HepG2 (cell line): ENCODE measurements at regions not wholly inside any gene's neighbourhood (a gene's known extent, or its start where the extent isn't known, plus 50 kb on each side); places are given as distances from the start of the nearest gene placed in this dataset.

Experiments used
- ATAC-seq: fragments of 200-7000 bp; cut with Tn5 transposase; 3 replicates; pipeline ENCODE4 v1.9.1; 2020; ENCODE audit warnings: mild to moderate bottlenecking, moderate library complexity
- BruUV-seq: library from RNA; stranded (reverse); fragments of 400-500 nt; replicated peaks from 2 replicates; lab custom pipeline; 2021; lab: Mats Ljungman, UMichigan
- CTCF ChIA-PET: fragments of 300-600 bp; formaldehyde crosslinking; extraction: SDS; loops from one replicate; lab custom pipeline; 2021; ENCODE audit warnings: low total read pairs, inconsistent platforms, low intra/inter-chr PET ratio; lab: Yijun Ruan, JAX
- POLR2A ChIA-PET: fragments of 350-600 bp; sonication (Branson Sonifier 250); formaldehyde crosslinking; loops from one replicate; lab custom pipeline; 2020; ENCODE audit warnings: antibody characterized with exemption, inconsistent platforms; lab: Yijun Ruan, JAX
- DNase-seq: peaks from one replicate; pipeline ENCODE4 v3.0.0-alpha.2; 2015; ENCODE audit warnings: low spot score
- FAIRE-seq: peaks from 3 replicates; lab custom pipeline; 2011; peaks lifted over from hg19 to GRCh38; lab: Jason Lieb, UNC
- H2AFZ ChIP-seq: one replicate; pipeline ENCODE4 v1.6.1; 2011; ENCODE audit warnings: low read length, inconsistent platforms
- H3K27ac ChIP-seq: fragments of 300-600 bp; 3 replicates; pipeline ENCODE4 v1.8.0; 2011; ENCODE audit warnings: mixed run types, mild to moderate bottlenecking, mixed read lengths, low read length, inconsistent platforms; ENCODE audit not compliant: insufficient read depth; ENCODE audit errors: extremely low read length
- H3K27me3 ChIP-seq, 2 experiments: fragments of 200-600 bp in 1 of 2; 2 replicates in 1 of 2; 3 replicates in 1 of 2; pipeline versions ENCODE4 v1.6.0 to v1.8.0; 2011; ENCODE audit warnings: low read length in 2 of 2, mild to moderate bottlenecking in 2 of 2, moderate library complexity in 2 of 2, inconsistent platforms in 1 of 2; ENCODE audit not compliant: insufficient read depth in 2 of 2, control insufficient read depth in 1 of 2
- H3K36me3 ChIP-seq, 2 experiments: fragments of 200-600 bp in 1 of 2; replicated peaks in 1 of 2; 2 replicates in 1 of 2; 3 replicates in 1 of 2; pipeline versions ENCODE4 v1.5.1 to v1.8.0; 2011; ENCODE audit warnings: low read length in 2 of 2, inconsistent platforms in 1 of 2; ENCODE audit not compliant: insufficient read depth in 2 of 2, control insufficient read depth in 1 of 2
- H3K4me1 ChIP-seq: 2 replicates; pipeline ENCODE4 v1.5.1; 2012; ENCODE audit warnings: low read length, inconsistent platforms; ENCODE audit not compliant: insufficient read depth
- H3K4me2 ChIP-seq: 2 replicates; pipeline ENCODE4 v1.6.0; 2011; ENCODE audit warnings: low read depth, low read length, inconsistent platforms
- H3K4me3 ChIP-seq, 3 experiments: fragments of 200-600 bp in 1 of 3; sonication (generic), shearing (Covaris generic) in 1 of 3; replicated peaks in 1 of 3; 2 replicates each; pipeline ENCODE4 v1.5.1; 2011 to 2016; ENCODE audit warnings: low read length in 3 of 3, inconsistent platforms in 2 of 3, low read depth in 2 of 3, mild to moderate bottlenecking in 2 of 3, control low read depth in 1 of 3, mixed read lengths in 1 of 3; ENCODE audit not compliant: insufficient read depth in 1 of 3
- H3K79me2 ChIP-seq: one replicate; pipeline ENCODE4 v1.6.1; 2011; ENCODE audit warnings: low read length, inconsistent platforms; ENCODE audit not compliant: insufficient read depth
- H3K9ac ChIP-seq: 2 replicates; pipeline ENCODE4 v1.6.0; 2011; ENCODE audit warnings: mild to moderate bottlenecking, low read depth, low read length, inconsistent platforms; ENCODE audit not compliant: insufficient read depth
- H3K9me3 ChIP-seq: 2 replicates; pipeline ENCODE4 v1.5.1; 2012; ENCODE audit warnings: mild to moderate bottlenecking, low read length
- H4K20me1 ChIP-seq: 2 replicates; pipeline ENCODE4 v1.6.0; 2011; ENCODE audit warnings: inconsistent platforms, mild to moderate bottlenecking, low read length, moderate library complexity; ENCODE audit not compliant: insufficient read depth
- CEBPB ChIP-seq: IDR thresholded peaks from 2 replicates; pipeline ENCODE4 v1.6.1; 2011; ENCODE audit warnings: low read depth, low read length, improper control_type of control experiment, borderline replicate concordance
- ETS1 ChIP-seq: sonication (generic); formaldehyde crosslinking; IDR thresholded peaks from 2 replicates; pipeline ENCODE4 v1.4.0; 2020; ENCODE audit warnings: missing genetic modification reagents
- SMYD3 ChIP-seq: sonication (generic); formaldehyde crosslinking; IDR thresholded peaks from 2 replicates; pipeline ENCODE4 v1.8.1; 2023; ENCODE audit warnings: mild to moderate bottlenecking, missing genetic modification reagents
- SP2 ChIP-seq: sonication (generic); formaldehyde crosslinking; IDR thresholded peaks from 2 replicates; pipeline ENCODE4 v1.5.1; 2020; ENCODE audit warnings: mild to moderate bottlenecking, missing genetic modification reagents
- TRIM22 ChIP-seq: fragments of 450-650 bp; IDR thresholded peaks from 2 replicates; pipeline ENCODE4 v1.6.1; 2017
- ZC3H13 ChIP-seq: sonication (generic); formaldehyde crosslinking; IDR thresholded peaks from 2 replicates; pipeline ENCODE4 v1.8.1; 2023; ENCODE audit warnings: mild to moderate bottlenecking, missing genetic modification reagents, moderate library complexity
- ZKSCAN1 ChIP-seq: fragments of 150-350 bp; IDR thresholded peaks from 2 replicates; pipeline ENCODE4 v1.6.1; 2014; ENCODE audit warnings: low read length
- ZNF224 ChIP-seq: sonication (generic); formaldehyde crosslinking; IDR thresholded peaks from 2 replicates; pipeline ENCODE4 v1.5.0; 2020; ENCODE audit warnings: mild to moderate bottlenecking, missing genetic modification reagents
- ZNF331 ChIP-seq: sonication (generic); formaldehyde crosslinking; IDR thresholded peaks from 2 replicates; pipeline ENCODE4 v1.4.0; 2020; ENCODE audit warnings: missing genetic modification reagents
- ZNF781 ChIP-seq: sonication (generic); formaldehyde crosslinking; IDR thresholded peaks from 2 replicates; pipeline ENCODE4 v1.5.1; 2020; ENCODE audit warnings: borderline replicate concordance, mild to moderate bottlenecking, missing genetic modification reagents; ENCODE audit errors: not compliant biosample characterization
- WGBS: methylation state at CpG from one replicate; pipeline ENCODE4 v1.1.6; 2017; ENCODE audit warnings: low lambda C conversion rate; 5-methylcytosine and 5-hydroxymethylcytosine counted together
- in situ Hi-C: cut with HindIII; loops from 2 replicates; pipeline ENCODE4 v1.10.0; 2017; ENCODE audit warnings: low pct_unique_long_range_greater_than_20kb; ENCODE audit not compliant: extremely low pct_ligation_motif_present
- intact Hi-C: fragments of 100-400 bp; cut with micrococcal nuclease; formaldehyde crosslinking; loops from one replicate; pipeline ENCODE4 v1.10.0; 2022; ENCODE audit not compliant: unreplicated experiment

- H3K36me3 ChIP-seq = no peaks in the 10 kb centered on the region
- POLR2A ChIA-PET = no interaction called here
- no peak for FAIRE-seq
- ATAC-seq = no peak
- H3K4me2 ChIP-seq = no peak overlapping the region
- in situ Hi-C loops (no loop called here), intact Hi-C loops (no loop called here)
- no peaks in the 10 kb centered on the region for H3K27me3 ChIP-seq
- 1% methylated on average over 2 of the region's 2 CpGs for WGBS
- no peaks in the 10 kb centered on the region for H3K79me2 ChIP-seq
- no TSS peak for BruUV-seq
- H3K4me1 ChIP-seq = no peaks in the 10 kb centered on the region
- H2AFZ ChIP-seq = no peak overlapping the region
- H3K9me3 ChIP-seq = no peaks in the 10 kb centered on the region
- H4K20me1 ChIP-seq = no peaks in the 10 kb centered on the region
- TF ChIP-seq ZNF331 (CRISPR knock-in tag) (no peak), ZNF781 (CRISPR knock-in tag) (no peak), ZC3H13 (CRISPR knock-in tag) (no peak), TRIM22 (no peak), ZNF224 (CRISPR knock-in tag) (no peak), CEBPB (no peak), SMYD3 (no peak), SP2 (CRISPR knock-in tag) (no peak), ETS1 (no peak), ZKSCAN1 (no peak)
- H3K4me3 ChIP-seq = no peak overlapping the region
- no peak overlapping the region for H3K9ac ChIP-seq
- H3K27ac ChIP-seq = no peak overlapping the region
- DNase-seq = no peak
- CTCF ChIA-PET = no interaction called here
These were observed 231.1 kb downstream of the TUSC7 start for GRCh38 chr3:116940719-116941118.
